AG09309 (cell line): ENCODE measurements at regions not wholly inside any gene's neighbourhood (a gene's known extent, or its start where the extent isn't known, plus 50 kb on each side); places are given as distances from the start of the nearest gene placed in this dataset.

Experiments used
- DNase-seq: peaks from one replicate; pipeline ENCODE4 v3.0.0-alpha.2; 2010; ENCODE audit warnings: low read depth
- H3K4me3 ChIP-seq: 2 replicates; pipeline ENCODE4 v1.5.1; 2011; ENCODE audit warnings: mild to moderate bottlenecking, low read depth, low read length, moderate library complexity; ENCODE audit not compliant: control insufficient read depth
- CTCF ChIP-seq: IDR thresholded peaks from 2 replicates; pipeline ENCODE4 v1.5.1; 2011; ENCODE audit warnings: mild to moderate bottlenecking, low read depth, low read length, inconsistent platforms; ENCODE audit not compliant: insufficient read depth, control insufficient read depth; ENCODE audit errors: missing control alignments

- no peak overlapping the region for H3K4me3 ChIP-seq
- no peak for TF ChIP-seq CTCF
- DNase-seq: no peak
Observed at GRCh38 chr13:110993788-110994187, 78.9 kb upstream of the ANKRD10 start.

- TF ChIP-seq CTCF: no peak
- H3K4me3 ChIP-seq: no peak overlapping the region
- no peak for DNase-seq
Observed at GRCh38 chr13:110991991-110992508, 77.2 kb upstream of the ANKRD10 start.

- no peak overlapping the region for H3K4me3 ChIP-seq
- no peak for TF ChIP-seq CTCF
- no peak for DNase-seq
Observed at GRCh38 chr13:110989331-110989730, 74.5 kb upstream of the ANKRD10 start.

GRCh38 chr13:110985541-110985940 lies 70.7 kb upstream of the ANKRD10 start:
- no peak overlapping the region for H3K4me3 ChIP-seq
- DNase-seq: no peak
- no peak for TF ChIP-seq CTCF

- H3K4me3 ChIP-seq: no peak overlapping the region
- TF ChIP-seq CTCF: no peak
- no peak for DNase-seq
Observed at GRCh38 chr13:110984798-110985197, 69.9 kb upstream of the ANKRD10 start.

- no peak for TF ChIP-seq CTCF
- DNase-seq: no peak
Observed at GRCh38 chr13:110984381-110984780, 69.5 kb upstream of the ANKRD10 start.

GRCh38 chr13:110983241-110983640 lies 68.4 kb upstream of the ANKRD10 start:
- DNase-seq: no peak
- H3K4me3 ChIP-seq: no peak overlapping the region
- no peak for TF ChIP-seq CTCF

More at GRCh38 chr13:110984381-110984780, 69.5 kb upstream of the ANKRD10 start:
- no peak overlapping the region for H3K4me3 ChIP-seq
